ENCODE measurements at regions not wholly inside any gene's neighbourhood (a gene's known extent, or its start where the extent isn't known, plus 50 kb on each side); places are given as distances from the start of the nearest gene placed in this dataset.
A peak's percentile ranks its signal among the peaks of the same experiment; 100 is the strongest.

- Histone ChIP-seq H3K4me1 (peaks cover 15% of the 10 kb centered on the region), H3K9me3 (no peaks in the 10 kb centered on the region), H3K27me3 (no peaks in the 10 kb centered on the region), H3K4me3 (no peak overlapping the region), H3K36me3 (peaks cover 8% of the 10 kb centered on the region), H3K27ac (no peak overlapping the region)
- no peak for ATAC-seq
- DNase-seq, result no peak
- intact Hi-C loops (cut with DNase I), result no loop called here
- TF ChIP-seq CTCF (IDR thresholded peaks at IDR 0.05), result no peak
Observed at GRCh38 chr14:71714225-71714624, 218.0 kb upstream of the RGS6 start.

GRCh38 chr14:71716041-71716772 lies 216.0 kb upstream of the RGS6 start:
- intact Hi-C loops (cut with DNase I), result no loop called here
- no peak overlapping the region for H3K27ac ChIP-seq
- H3K4me1 ChIP-seq, result peaks cover 11% of the 10 kb centered on the region
- TF ChIP-seq CTCF (IDR thresholded peaks at IDR 0.05), result no peak
- no peaks in the 10 kb centered on the region for H3K36me3 ChIP-seq
- no peaks in the 10 kb centered on the region for H3K27me3 ChIP-seq
- no peak for DNase-seq
- ATAC-seq, result no peak
- no peak overlapping the region for H3K4me3 ChIP-seq
- H3K9me3 ChIP-seq, result no peaks in the 10 kb centered on the region

- Histone ChIP-seq H3K4me3 (no peak overlapping the region), H3K27ac (no peak overlapping the region), H3K4me1 (no peaks in the 10 kb centered on the region), H3K9me3 (no peaks in the 10 kb centered on the region), H3K27me3 (no peaks in the 10 kb centered on the region), H3K36me3 (peaks cover 15% of the 10 kb centered on the region)
- DNase-seq (no peak), ATAC-seq (peak; percentile 88)
- TF ChIP-seq CTCF (IDR thresholded peaks at IDR 0.05), result peak; percentile 54
- intact Hi-C loops (cut with DNase I), result no loop called here
Observed at GRCh38 chr14:71720978-71721624, 211.1 kb upstream of the RGS6 start.

GRCh38 chr14:71721791-71722190 lies 210.4 kb upstream of the RGS6 start:
- H3K4me3 ChIP-seq, result no peak overlapping the region
- H3K27ac ChIP-seq, result no peak overlapping the region
- no peaks in the 10 kb centered on the region for H3K9me3 ChIP-seq
- H3K4me1 ChIP-seq, result no peaks in the 10 kb centered on the region
- TF ChIP-seq CTCF (IDR thresholded peaks at IDR 0.05), result no peak
- intact Hi-C loops (cut with DNase I), result no loop called here
- no peak for DNase-seq
- no peaks in the 10 kb centered on the region for H3K27me3 ChIP-seq
- H3K36me3 ChIP-seq, result peaks cover 15% of the 10 kb centered on the region
- peak; percentile 20 for ATAC-seq

- H3K27ac ChIP-seq, result no peak overlapping the region
- no peak for DNase-seq
- H3K9me3 ChIP-seq, result no peaks in the 10 kb centered on the region
- ATAC-seq, result peak; percentile 6
- H3K36me3 ChIP-seq, result peaks cover 15% of the 10 kb centered on the region
- no peak overlapping the region for H3K4me3 ChIP-seq
- no peak for TF ChIP-seq CTCF (IDR thresholded peaks at IDR 0.05)
- no peaks in the 10 kb centered on the region for H3K27me3 ChIP-seq
- intact Hi-C loops (cut with DNase I), result no loop called here
- no peaks in the 10 kb centered on the region for H3K4me1 ChIP-seq
Observed at GRCh38 chr14:71722885-71723284, 209.3 kb upstream of the RGS6 start.

All from upper lobe of right lung (tissue), 1 donor.